ENCODE measurements at regions not wholly inside any gene's neighbourhood (a gene's known extent, or its start where the extent isn't known, plus 50 kb on each side); places are given as distances from the start of the nearest gene placed in this dataset.
"Not testable (repeated sequence)": the region's sequence is repeated elsewhere in the genome, so short reads cannot be mapped to it uniquely, and the experiment has no call there.

- peak; percentile 9 to 34 for DNase-seq
Observed at GRCh38 chr13:33676045-33676989, 141.6 kb upstream of the RFC3 start.

- no peak for DNase-seq
Observed at GRCh38 chr13:33677215-33677614, 140.7 kb upstream of the RFC3 start.

- no peak for DNase-seq
Observed at GRCh38 chr13:33678084-33678483, 139.9 kb upstream of the RFC3 start.

- DNase-seq: peak; percentile 22 to 43
Observed at GRCh38 chr13:33678906-33679657, 138.9 kb upstream of the RFC3 start.

- no peak for DNase-seq
Observed at GRCh38 chr13:33679658-33680012, 138.3 kb upstream of the RFC3 start.

- DNase-seq: no peak
Observed at GRCh38 chr13:33682020-33682564, 135.9 kb upstream of the RFC3 start.

GRCh38 chr13:33682646-33683045, 135.3 kb upstream of the RFC3 start:
- not testable (repeated sequence) for DNase-seq

- no peak for DNase-seq
Observed at GRCh38 chr13:33683376-33683775, 134.6 kb upstream of the RFC3 start.

GRCh38 chr13:33684874-33685273, 133.1 kb upstream of the RFC3 start:
- DNase-seq: no peak

- DNase-seq: no peak
Observed at GRCh38 chr13:33686772-33687480, 131.0 kb upstream of the RFC3 start.

- DNase-seq: no peak
Observed at GRCh38 chr13:33690354-33690753, 127.6 kb upstream of the RFC3 start.

GRCh38 chr13:33691980-33692379, 126.0 kb upstream of the RFC3 start:
- no peak for DNase-seq

GRCh38 chr13:33692531-33692930, 125.4 kb upstream of the RFC3 start:
- DNase-seq: no peak

GRCh38 chr13:33694546-33694945, 123.4 kb upstream of the RFC3 start:
- DNase-seq: no peak

GRCh38 chr13:33696530-33696929, 121.4 kb upstream of the RFC3 start:
- no peak for DNase-seq

- no peak for DNase-seq
Observed at GRCh38 chr13:33697926-33698325, 120.0 kb upstream of the RFC3 start.

- no peak for DNase-seq
Observed at GRCh38 chr13:33707449-33707848, 110.5 kb upstream of the RFC3 start.

GRCh38 chr13:33710924-33711323, 107.0 kb upstream of the RFC3 start:
- DNase-seq: no peak

- no peak for DNase-seq
Observed at GRCh38 chr13:33711436-33711835, 106.5 kb upstream of the RFC3 start.

- no peak for DNase-seq
Observed at GRCh38 chr13:33717775-33718174, 100.2 kb upstream of the RFC3 start.

GRCh38 chr13:33721724-33722123, 96.2 kb upstream of the RFC3 start:
- peak; percentile 33 to 40 for DNase-seq

GRCh38 chr13:33722216-33722915, 95.6 kb upstream of the RFC3 start:
- no peak for DNase-seq
